GM18951 (cell line): ENCODE measurements at regions not wholly inside any gene's neighbourhood (a gene's known extent, or its start where the extent isn't known, plus 50 kb on each side); places are given as distances from the start of the nearest gene placed in this dataset.

Experiments
- POLR2A ChIP-seq: IDR thresholded peaks from 4 replicates; pipeline ENCODE4 v1.6.1; 2011; ENCODE audit warnings: mild to moderate bottlenecking; ENCODE audit not compliant: insufficient read length, insufficient read depth; ENCODE audit errors: extremely low read depth
- in situ Hi-C: fragments of 300-500 bp; cut with MboI; formaldehyde crosslinking; loops from one replicate; pipeline ENCODE4 v1.12.0; 2022; ENCODE audit warnings: low sequenced_read_pairs, mixed read lengths, inconsistent platforms; ENCODE audit not compliant: unreplicated experiment

GRCh38 chr12:9343731-9344130 is 135.5 kb upstream of the PZP start:
- in situ Hi-C loops, result loop anchor here (25.0 kb wide), 1 partner anchor 294 kb away; no protein-coding TSS in a partner anchor

GRCh38 chr12:9342614-9343353 is 134.6 kb upstream of the PZP start:
- TF ChIP-seq POLR2A, result no peak
- in situ Hi-C loops, result loop anchor here (25.0 kb wide), 1 partner anchor 295 kb away; no protein-coding TSS in a partner anchor

More at GRCh38 chr12:9343731-9344130, 135.5 kb upstream of the PZP start:
- TF ChIP-seq POLR2A, result no peak

GRCh38 chr12:9341260-9341585 is 133.0 kb upstream of the PZP start:
- in situ Hi-C loops, result loop anchor here (25.0 kb wide), 1 partner anchor 296 kb away; no protein-coding TSS in a partner anchor
- no peak for TF ChIP-seq POLR2A

GRCh38 chr12:9340422-9341259 is 132.4 kb upstream of the PZP start:
- no peak for TF ChIP-seq POLR2A
- in situ Hi-C loops, result loop anchor here (25.0 kb wide), 1 partner anchor 297 kb away; no protein-coding TSS in a partner anchor

- no peak for TF ChIP-seq POLR2A
- in situ Hi-C loops, result loop anchor here (25.0 kb wide), 1 partner anchor 300 kb away; no protein-coding TSS in a partner anchor
Measured at GRCh38 chr12:9337656-9338055, 129.5 kb upstream of the PZP start.

GRCh38 chr12:9336375-9337011 is 128.3 kb upstream of the PZP start:
- in situ Hi-C loops, result loop anchor here (25.0 kb wide), 1 partner anchor 301 kb away; no protein-coding TSS in a partner anchor

GRCh38 chr12:9335867-9336266 is 127.7 kb upstream of the PZP start:
- TF ChIP-seq POLR2A, result no peak
- in situ Hi-C loops, result loop anchor here (25.0 kb wide), 1 partner anchor 301 kb away; no protein-coding TSS in a partner anchor

GRCh38 chr12:9334964-9335363 is 126.8 kb upstream of the PZP start:
- TF ChIP-seq POLR2A, result no peak
- in situ Hi-C loops, result loop anchor here (25.0 kb wide), 1 partner anchor 302 kb away; no protein-coding TSS in a partner anchor

- in situ Hi-C loops, result loop anchor here (25.0 kb wide), 1 partner anchor 303 kb away; no protein-coding TSS in a partner anchor
- TF ChIP-seq POLR2A, result no peak
Measured at GRCh38 chr12:9334041-9334692, 126.0 kb upstream of the PZP start.

- in situ Hi-C loops, result loop anchor here (25.0 kb wide), 1 partner anchor 304 kb away; no protein-coding TSS in a partner anchor
- TF ChIP-seq POLR2A, result no peak
Measured at GRCh38 chr12:9333161-9333560, 125.0 kb upstream of the PZP start.

GRCh38 chr12:9332564-9332963 is 124.4 kb upstream of the PZP start:
- in situ Hi-C loops, result loop anchor here (25.0 kb wide), 1 partner anchor 305 kb away; no protein-coding TSS in a partner anchor
- TF ChIP-seq POLR2A, result no peak

GRCh38 chr12:9331218-9331626 is 123.0 kb upstream of the PZP start:
- in situ Hi-C loops, result loop anchor here (25.0 kb wide), 1 partner anchor 306 kb away; no protein-coding TSS in a partner anchor

GRCh38 chr12:9329019-9329418 is 120.8 kb upstream of the PZP start:
- in situ Hi-C loops, result loop anchor here (25.0 kb wide), 1 partner anchor 308 kb away; no protein-coding TSS in a partner anchor
- TF ChIP-seq POLR2A, result no peak

More at GRCh38 chr12:9331218-9331626, 123.0 kb upstream of the PZP start:
- no peak for TF ChIP-seq POLR2A
